Activated CD4-positive, alpha-beta T cell treated with anti-CD3 and anti-CD28 coated beads for 36 hours (primary cell): ENCODE measurements at regions not wholly inside any gene's neighbourhood (a gene's known extent, or its start where the extent isn't known, plus 50 kb on each side); places are given as distances from the start of the nearest gene placed in this dataset.

Experiments used
- ATAC-seq: fragments of 200-7000 bp; cut with Tn5 transposase; one replicate; pipeline ENCODE4 v1.10.0; 2021; ENCODE audit warnings: mild to moderate bottlenecking, moderate library complexity
- CTCF ChIA-PET: fragments of 350-600 bp; sonication (Branson Sonifier 250); formaldehyde crosslinking; loops from one replicate; lab custom pipeline; 2021; ENCODE audit warnings: antibody characterized with exemption; lab: Charles Lee
- POLR2A ChIA-PET: fragments of 350-600 bp; sonication (Branson Sonifier 250); formaldehyde crosslinking; loops from one replicate; lab custom pipeline; 2021; ENCODE audit warnings: antibody characterized with exemption, inconsistent platforms; lab: Charles Lee
- DNase-seq: peaks from one replicate; pipeline ENCODE4 v3.0.0-alpha.2; 2020
- H3K27ac Mint-ChIP-seq: one replicate; pipeline ENCODE4 v1.8.0; 2021; ENCODE audit warnings: mixed read lengths
- H3K27me3 Mint-ChIP-seq: one replicate; pipeline ENCODE4 v1.8.0; 2021; ENCODE audit warnings: mixed read lengths
- H3K36me3 Mint-ChIP-seq: one replicate; pipeline ENCODE4 v1.8.0; 2021; ENCODE audit warnings: low read depth, mixed read lengths
- H3K4me1 Mint-ChIP-seq: one replicate; pipeline ENCODE4 v1.8.0; 2021; ENCODE audit warnings: mixed read lengths
- H3K4me3 Mint-ChIP-seq: one replicate; pipeline ENCODE4 v1.8.0; 2021; ENCODE audit warnings: mild to moderate bottlenecking, moderate library complexity, mixed read lengths
- H3K9me3 Mint-ChIP-seq: one replicate; pipeline ENCODE4 v1.8.0; 2021; ENCODE audit warnings: low read depth, mixed read lengths
- intact Hi-C, 2 experiments: fragments of 100-400 bp; cut with DNase I in 1 of 2; cut with micrococcal nuclease in 1 of 2; formaldehyde crosslinking; loops; one replicate each; pipeline versions ENCODE4 v1.14.2 to v1.15.1; 2022 to 2024; cut with DNase I, micrococcal nuclease

DNA sequence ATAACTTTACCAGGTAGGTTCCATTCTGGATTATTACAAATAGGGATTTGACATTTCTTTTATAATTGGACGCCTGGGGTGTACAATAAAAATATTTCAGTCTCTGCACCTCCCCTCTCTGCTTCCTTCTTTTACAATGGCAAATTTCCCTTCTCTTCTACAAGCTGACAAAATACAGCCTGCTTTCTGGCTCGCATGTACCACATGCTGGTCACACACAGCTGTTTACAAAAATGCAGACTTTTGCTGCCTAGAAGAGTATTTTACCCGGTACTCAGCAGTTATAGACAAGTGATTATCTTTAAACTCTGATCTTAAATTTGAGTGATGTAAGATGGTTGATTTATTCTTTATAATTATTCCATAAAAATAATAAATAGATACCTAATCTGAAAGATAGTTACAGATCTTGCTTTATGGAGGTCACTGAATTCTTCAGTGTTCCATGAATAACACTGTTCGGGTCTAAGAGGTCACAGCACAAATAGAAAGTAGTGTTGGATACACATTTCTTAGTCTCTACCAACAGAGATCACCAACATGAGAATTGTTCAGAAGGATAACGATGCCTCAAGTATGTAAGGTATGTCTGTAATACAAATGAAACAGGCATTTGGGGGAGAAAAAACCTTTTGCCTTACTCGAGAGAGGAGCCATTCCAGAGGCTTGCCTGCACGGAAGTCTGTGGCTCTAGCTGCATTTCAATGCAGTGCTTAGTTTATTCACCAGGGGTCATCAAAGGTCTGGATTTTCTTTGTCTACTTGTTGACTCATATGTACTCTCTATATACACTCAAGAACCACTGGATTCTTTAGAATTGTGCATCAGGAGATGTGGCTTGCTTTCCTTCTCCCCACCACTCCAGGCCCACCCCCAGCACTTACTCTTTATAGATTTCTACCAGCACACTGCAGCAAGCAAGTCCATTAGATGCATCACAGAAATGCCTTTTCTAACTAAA, 206.6 kb upstream of the RFX3 start:
- H3K27ac Mint-ChIP-seq = no peak overlapping the region

DNA sequence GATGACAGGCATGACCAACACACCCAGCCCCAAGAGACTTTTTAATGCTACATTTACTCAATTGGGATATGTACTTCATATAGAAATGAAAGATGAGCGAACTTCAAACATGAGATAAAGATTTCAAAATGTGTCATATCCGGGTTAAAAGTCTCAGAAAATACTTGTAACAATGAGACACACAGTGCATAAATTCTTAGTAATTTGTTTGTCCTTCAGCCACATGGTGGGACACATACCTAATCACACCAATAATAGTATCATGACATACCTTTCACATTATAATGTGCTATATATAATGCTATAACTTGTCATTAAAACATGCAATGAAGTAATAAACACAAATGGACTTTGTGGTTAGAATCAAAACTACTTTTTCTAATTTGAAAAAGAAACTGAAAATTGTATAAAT, 204.7 kb upstream of the RFX3 start:
- DNase-seq (no peak), ATAC-seq (peak; percentile 57)
- H3K9me3 Mint-ChIP-seq = no peaks in the 10 kb centered on the region
- H3K4me1 Mint-ChIP-seq = peaks cover 26% of the 10 kb centered on the region
- no peak overlapping the region for H3K4me3 Mint-ChIP-seq
- peak overlapping the region; percentile 49 for H3K27ac Mint-ChIP-seq
- H3K27me3 Mint-ChIP-seq = no peaks in the 10 kb centered on the region
- ChIA-PET CTCF (no interaction called here), POLR2A (no interaction called here)
- intact Hi-C loops = loop anchor here (5.0 to 10.0 kb wide), 6 partner anchors 204 to 634 kb away; no protein-coding TSS in a partner anchor
- H3K36me3 Mint-ChIP-seq = no peaks in the 10 kb centered on the region

More for the DNA sequence above, 206.6 kb upstream of the RFX3 start:
- H3K36me3 Mint-ChIP-seq = no peaks in the 10 kb centered on the region
- H3K27me3 Mint-ChIP-seq = peaks cover 2% of the 10 kb centered on the region
- intact Hi-C loops = loop anchor here (1.0 to 10.0 kb wide), 12 partner anchors 202 to 634 kb away; no protein-coding TSS in a partner anchor
- H3K9me3 Mint-ChIP-seq = no peaks in the 10 kb centered on the region
- H3K4me3 Mint-ChIP-seq = no peak overlapping the region
- H3K4me1 Mint-ChIP-seq = peaks cover 31% of the 10 kb centered on the region
- DNase-seq (peak; percentile 47), ATAC-seq (peak; percentile 92)
- ChIA-PET POLR2A (no interaction called here), CTCF (interaction anchor here (0.6 to 3.3 kb wide), 11 partner anchors 10 to 634 kb away, joined by 3 to 16 read pairs (median 3); no protein-coding TSS in a partner anchor)

DNA sequence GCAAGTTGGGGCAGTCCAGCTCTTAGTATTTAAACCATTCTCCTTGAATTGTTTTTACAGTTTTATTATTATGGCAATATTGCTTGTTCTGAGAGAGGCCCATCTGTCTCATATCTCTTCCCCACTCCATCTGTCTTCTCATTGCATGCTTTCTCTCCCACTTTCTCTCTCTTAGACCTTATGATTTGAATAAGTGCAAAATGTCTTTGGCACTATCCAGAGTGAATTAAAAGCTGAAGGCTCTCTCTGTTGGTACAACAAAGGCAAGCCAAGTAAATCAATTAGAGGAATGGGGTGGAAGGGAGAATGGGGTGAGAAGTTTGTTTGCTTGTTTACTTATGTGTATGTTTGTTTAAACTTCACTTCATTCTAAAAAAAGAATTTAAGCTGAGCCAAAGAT, 195.3 kb upstream of the RFX3 start:
- CTCF ChIA-PET = interaction anchor here (0.7 kb wide), 1 partner anchor 275 kb away, joined by 3 read pairs; no protein-coding TSS in a partner anchor
- no peak for ATAC-seq
- H3K9me3 Mint-ChIP-seq = no peaks in the 10 kb centered on the region
- H3K27me3 Mint-ChIP-seq = peaks cover 4% of the 10 kb centered on the region
- POLR2A ChIA-PET = interaction anchor here (0.6 kb wide), 1 partner anchor 772 kb away, joined by 3 read pairs; no protein-coding TSS in a partner anchor
- no peak overlapping the region for H3K27ac Mint-ChIP-seq
- DNase-seq = no peak
- intact Hi-C loops = no loop called here
- no peak overlapping the region for H3K4me3 Mint-ChIP-seq
- H3K36me3 Mint-ChIP-seq = no peaks in the 10 kb centered on the region
- H3K4me1 Mint-ChIP-seq = no peaks in the 10 kb centered on the region

DNA sequence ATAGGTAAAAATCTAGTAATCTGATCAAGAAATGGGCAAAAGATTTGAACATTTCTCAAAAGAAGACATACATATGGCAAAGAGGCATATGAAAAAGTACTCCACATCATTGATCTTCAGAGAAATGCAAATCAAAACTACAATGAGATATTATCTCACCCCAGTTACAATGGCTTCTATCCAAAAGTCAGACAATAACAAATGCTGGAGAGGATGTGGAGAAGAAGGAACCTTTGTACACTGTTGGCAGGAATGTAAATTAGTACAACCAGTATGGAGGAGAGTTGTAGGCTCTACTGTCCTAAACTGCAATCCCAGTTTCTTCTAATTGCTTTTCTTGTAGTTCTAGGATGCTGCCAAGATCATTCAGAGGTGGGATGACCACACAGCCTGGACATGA, 193.5 kb upstream of the RFX3 start:
- no peak overlapping the region for H3K27ac Mint-ChIP-seq
- no peaks in the 10 kb centered on the region for H3K9me3 Mint-ChIP-seq
- H3K4me1 Mint-ChIP-seq = no peaks in the 10 kb centered on the region
- ATAC-seq (no peak), DNase-seq (no peak)
- H3K4me3 Mint-ChIP-seq = no peak overlapping the region
- CTCF ChIA-PET = no interaction called here
- no peaks in the 10 kb centered on the region for H3K36me3 Mint-ChIP-seq
- peaks cover 4% of the 10 kb centered on the region for H3K27me3 Mint-ChIP-seq
- POLR2A ChIA-PET = no interaction called here
- intact Hi-C loops = no loop called here

DNA sequence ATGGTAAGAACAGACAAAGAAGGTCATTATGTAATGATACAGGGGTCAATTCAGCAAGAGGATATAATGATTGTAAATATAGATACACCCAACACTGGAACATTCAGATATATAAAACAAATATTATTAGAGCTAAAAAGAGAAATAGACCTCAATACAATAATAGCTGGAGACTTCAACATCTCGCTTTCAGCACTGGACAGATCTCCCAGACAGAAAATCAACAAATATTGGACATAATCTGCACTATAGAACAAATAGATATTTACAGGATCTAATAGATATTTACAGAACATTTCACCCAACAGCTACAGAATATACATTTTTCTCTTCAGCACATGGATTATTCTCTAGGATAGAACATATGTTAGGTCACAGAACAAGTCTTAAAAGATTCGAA, 190.6 kb upstream of the RFX3 start:
- CTCF ChIA-PET = no interaction called here
- ATAC-seq (no peak), DNase-seq (no peak)
- H3K36me3 Mint-ChIP-seq = no peaks in the 10 kb centered on the region
- intact Hi-C loops = no loop called here
- no peak overlapping the region for H3K4me3 Mint-ChIP-seq
- H3K27me3 Mint-ChIP-seq = peaks cover 4% of the 10 kb centered on the region
- H3K9me3 Mint-ChIP-seq = no peaks in the 10 kb centered on the region
- no peaks in the 10 kb centered on the region for H3K4me1 Mint-ChIP-seq
- POLR2A ChIA-PET = no interaction called here
- no peak overlapping the region for H3K27ac Mint-ChIP-seq

DNA sequence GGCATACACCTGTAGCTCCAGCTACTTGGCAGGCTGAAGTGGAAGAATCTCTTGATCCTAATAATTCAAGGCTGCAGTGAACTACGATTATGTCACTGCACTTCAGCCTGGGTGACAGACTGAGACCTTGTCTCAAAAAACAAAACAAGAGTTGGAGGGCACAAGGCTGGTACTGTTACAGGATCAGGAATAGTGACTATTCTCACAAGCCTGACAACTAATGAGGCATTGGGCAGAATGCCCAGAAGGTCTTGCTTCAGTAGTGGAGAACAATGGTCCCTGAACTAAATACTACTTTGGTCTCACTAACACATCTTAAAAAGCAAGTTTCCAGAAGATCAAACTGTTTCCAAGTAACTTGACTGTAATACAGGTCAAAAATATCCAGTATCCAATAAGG, 182.9 kb upstream of the RFX3 start:
- ChIA-PET POLR2A (no interaction called here), CTCF (no interaction called here)
- Mint-ChIP-seq H3K9me3 (no peaks in the 10 kb centered on the region), H3K4me3 (no peak overlapping the region), H3K36me3 (no peaks in the 10 kb centered on the region), H3K27me3 (peaks cover 1% of the 10 kb centered on the region), H3K4me1 (no peaks in the 10 kb centered on the region), H3K27ac (no peak overlapping the region)
- DNase-seq = no peak
- no peak for ATAC-seq
- intact Hi-C loops = no loop called here

DNA sequence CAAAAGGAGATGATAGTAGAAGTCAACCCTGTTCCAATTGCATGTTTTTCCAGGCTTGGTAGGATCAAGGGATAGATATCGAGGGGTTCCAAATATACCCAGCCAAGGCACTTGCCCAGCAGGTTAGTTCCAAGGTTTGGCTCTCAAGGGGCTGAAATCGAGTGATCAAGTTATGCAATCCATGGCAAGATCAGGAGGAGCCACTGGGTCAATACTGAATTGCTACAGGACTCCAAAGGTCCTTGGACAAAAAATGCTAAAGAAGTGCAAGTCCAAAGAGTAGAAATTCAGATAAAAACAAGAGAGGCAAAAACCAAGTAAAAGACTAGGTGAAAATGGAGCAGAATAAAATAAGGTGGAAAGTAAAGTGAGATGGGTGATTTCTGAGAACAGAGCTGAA, 179.1 kb upstream of the RFX3 start:
- POLR2A ChIA-PET = no interaction called here
- H3K27ac Mint-ChIP-seq = no peak overlapping the region
- no peaks in the 10 kb centered on the region for H3K4me1 Mint-ChIP-seq
- peaks cover 9% of the 10 kb centered on the region for H3K27me3 Mint-ChIP-seq
- intact Hi-C loops = no loop called here
- CTCF ChIA-PET = no interaction called here
- H3K9me3 Mint-ChIP-seq = no peaks in the 10 kb centered on the region
- H3K36me3 Mint-ChIP-seq = no peaks in the 10 kb centered on the region
- no peak overlapping the region for H3K4me3 Mint-ChIP-seq
- DNase-seq (no peak), ATAC-seq (no peak)

DNA sequence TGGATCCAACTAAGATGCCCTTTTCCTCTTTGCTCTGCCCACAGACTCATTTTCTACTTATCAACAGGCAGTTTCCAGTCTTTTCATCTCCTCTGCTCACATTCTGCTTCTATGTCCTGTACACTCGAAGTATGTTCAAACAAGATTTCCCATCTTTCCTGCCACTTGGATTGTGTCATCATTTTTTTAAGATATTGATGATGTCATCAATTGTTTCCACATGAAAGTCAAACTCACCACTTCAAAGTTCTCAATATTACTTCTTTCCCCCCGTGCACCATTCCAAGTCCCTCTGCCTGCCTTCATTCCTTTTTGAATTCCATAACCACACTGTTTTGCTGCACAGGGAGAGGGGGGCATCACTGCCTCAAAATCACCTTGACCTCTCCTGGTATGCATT, 175.0 kb upstream of the RFX3 start:
- H3K27ac Mint-ChIP-seq = no peak overlapping the region
- POLR2A ChIA-PET = no interaction called here
- DNase-seq = no peak
- no peaks in the 10 kb centered on the region for H3K9me3 Mint-ChIP-seq
- H3K4me1 Mint-ChIP-seq = no peaks in the 10 kb centered on the region
- H3K36me3 Mint-ChIP-seq = no peaks in the 10 kb centered on the region
- no peak for ATAC-seq
- H3K4me3 Mint-ChIP-seq = no peak overlapping the region
- peaks cover 14% of the 10 kb centered on the region for H3K27me3 Mint-ChIP-seq
- intact Hi-C loops = no loop called here
- CTCF ChIA-PET = no interaction called here

DNA sequence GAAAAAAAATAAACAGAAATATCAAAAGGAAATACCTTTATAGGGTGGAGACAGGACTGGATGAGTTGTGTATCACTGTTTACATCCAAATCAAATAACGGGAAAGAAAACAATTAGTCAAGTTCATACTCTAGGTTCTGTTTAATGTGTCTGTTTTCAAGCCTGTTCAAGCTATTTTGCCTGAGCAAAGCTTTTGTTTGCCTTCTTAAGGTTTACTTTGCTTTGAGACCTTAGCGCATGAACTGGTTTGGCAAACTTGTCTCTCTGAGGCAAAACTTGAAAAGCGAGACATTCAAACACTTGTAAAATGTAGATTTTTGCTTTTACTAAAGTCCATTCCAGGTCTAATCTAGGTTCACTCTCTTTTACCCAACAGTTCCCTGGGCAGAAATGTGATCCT, 174.1 kb upstream of the RFX3 start:
- no peaks in the 10 kb centered on the region for H3K36me3 Mint-ChIP-seq
- H3K9me3 Mint-ChIP-seq = no peaks in the 10 kb centered on the region
- ChIA-PET CTCF (no interaction called here), POLR2A (no interaction called here)
- no peak overlapping the region for H3K27ac Mint-ChIP-seq
- intact Hi-C loops = no loop called here
- H3K4me1 Mint-ChIP-seq = no peaks in the 10 kb centered on the region
- no peak for ATAC-seq
- H3K4me3 Mint-ChIP-seq = no peak overlapping the region
- peaks cover 14% of the 10 kb centered on the region for H3K27me3 Mint-ChIP-seq
- DNase-seq = no peak

DNA sequence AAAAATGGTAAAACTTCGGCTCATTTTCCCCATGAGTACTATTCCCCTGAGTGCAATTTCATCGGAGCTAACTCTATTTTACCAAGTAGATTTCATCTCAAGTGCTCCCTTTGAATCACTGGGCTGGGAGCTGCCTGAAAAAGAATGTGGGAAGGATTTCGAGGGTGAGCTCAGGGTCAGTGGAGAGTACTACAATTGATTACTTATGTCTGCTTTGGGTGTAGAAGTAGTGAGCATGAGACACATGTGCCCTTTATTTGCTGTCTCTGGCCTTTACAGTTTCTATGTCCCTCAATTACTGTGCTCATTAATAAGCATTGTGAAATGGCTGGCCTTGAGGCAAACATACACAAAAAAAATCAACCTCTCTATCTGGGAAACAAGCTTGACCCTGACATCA, 172.7 kb upstream of the RFX3 start:
- Mint-ChIP-seq H3K36me3 (no peaks in the 10 kb centered on the region), H3K27me3 (peaks cover 14% of the 10 kb centered on the region), H3K9me3 (peaks cover 2% of the 10 kb centered on the region), H3K27ac (no peak overlapping the region), H3K4me3 (no peak overlapping the region), H3K4me1 (no peaks in the 10 kb centered on the region)
- ChIA-PET CTCF (interaction anchor here (1.3 kb wide), 1 partner anchor 8 kb away, joined by 3 read pairs; no protein-coding TSS in a partner anchor), POLR2A (no interaction called here)
- ATAC-seq = no peak
- no peak for DNase-seq
- intact Hi-C loops = no loop called here

DNA sequence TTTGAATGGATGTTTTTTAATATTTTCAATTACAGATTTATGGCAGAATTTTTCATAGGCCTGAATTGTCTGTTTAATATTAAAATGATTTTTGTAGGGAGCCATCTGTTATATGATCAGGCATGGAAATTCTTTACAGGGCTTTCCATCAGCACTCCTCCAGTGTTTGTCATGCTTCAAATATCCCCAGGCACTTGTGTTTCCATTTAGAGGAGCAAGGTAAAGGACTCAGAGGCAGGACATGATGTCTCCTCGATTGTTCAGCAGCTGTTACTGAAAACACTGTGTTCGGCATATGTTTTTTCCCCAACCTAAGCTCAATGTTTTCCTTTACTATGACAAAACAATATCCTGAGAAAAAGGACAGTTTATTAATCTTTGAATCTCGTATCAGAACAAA, 172.3 kb upstream of the RFX3 start:
- H3K4me1 Mint-ChIP-seq = no peaks in the 10 kb centered on the region
- intact Hi-C loops = no loop called here
- no peak overlapping the region for H3K27ac Mint-ChIP-seq
- H3K9me3 Mint-ChIP-seq = peaks cover 2% of the 10 kb centered on the region
- ChIA-PET CTCF (interaction anchor here (1.3 kb wide), 1 partner anchor 9 kb away, joined by 3 read pairs; no protein-coding TSS in a partner anchor), POLR2A (no interaction called here)
- H3K4me3 Mint-ChIP-seq = no peak overlapping the region
- H3K27me3 Mint-ChIP-seq = peaks cover 14% of the 10 kb centered on the region
- ATAC-seq = no peak
- H3K36me3 Mint-ChIP-seq = no peaks in the 10 kb centered on the region
- no peak for DNase-seq

DNA sequence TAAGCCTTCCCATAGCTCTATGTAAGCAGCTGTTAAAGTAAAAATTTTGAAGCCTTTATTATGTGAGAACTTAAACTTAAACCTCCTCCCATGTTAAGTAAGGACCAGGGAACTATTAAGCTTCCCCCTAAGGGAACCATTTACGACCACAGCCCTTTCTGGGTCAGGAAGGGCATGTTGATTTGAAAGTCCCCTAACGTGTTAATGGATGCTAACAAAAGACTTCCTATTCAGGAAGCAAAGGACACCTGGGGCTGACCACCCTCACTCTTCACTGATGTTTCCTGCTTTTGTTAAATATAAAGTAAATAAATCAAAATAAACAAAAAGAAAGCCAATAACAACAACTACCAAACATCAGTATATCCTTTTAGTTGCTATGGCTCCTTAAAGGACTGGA, 170.6 kb upstream of the RFX3 start:
- ATAC-seq (no peak), DNase-seq (no peak)
- Mint-ChIP-seq H3K4me3 (no peak overlapping the region), H3K36me3 (no peaks in the 10 kb centered on the region), H3K9me3 (peaks cover 2% of the 10 kb centered on the region), H3K4me1 (no peaks in the 10 kb centered on the region), H3K27me3 (peaks cover 14% of the 10 kb centered on the region), H3K27ac (no peak overlapping the region)
- ChIA-PET POLR2A (interaction anchor here (0.6 kb wide), 1 partner anchor 18 kb away, joined by 3 read pairs; no protein-coding TSS in a partner anchor), CTCF (interaction anchor here (0.6 kb wide), 1 partner anchor 9 kb away, joined by 3 read pairs; no protein-coding TSS in a partner anchor)
- intact Hi-C loops = no loop called here
